ENCODE measurements at regions not wholly inside any gene's neighbourhood (a gene's known extent, or its start where the extent isn't known, plus 50 kb on each side); places are given as distances from the start of the nearest gene placed in this dataset.

- H3K4me1 ChIP-seq (ENCODE audit: control insufficient read depth in 3 of 3, insufficient read depth in 2 of 3, low read depth in 1 of 3, low read length in 2 of 3): no peaks in the 10 kb centered on the region
- H3K9me3 ChIP-seq (ENCODE audit: control insufficient read depth in 2 of 2, insufficient read depth in 1 of 2, low read depth in 1 of 2, low read length in 1 of 2): peaks cover 0 to 7% of the 10 kb centered on the region in 2 donors
- no peak for DNase-seq
- 79 to 91% (median 86%) methylated on average over 5 of the region's 5 CpGs for WGBS, 3 donors
- no peak for FAIRE-seq
- H3K36me3 ChIP-seq (ENCODE audit: control insufficient read depth in 3 of 3, insufficient read depth in 2 of 3, low read depth in 1 of 3, low read length in 3 of 3): no peaks in the 10 kb centered on the region
- peaks cover 0 to 3% (median 2%) of the 10 kb centered on the region in 3 donors for H3K27me3 ChIP-seq (ENCODE audit: control insufficient read depth in 3 of 3, insufficient read depth in 3 of 3, low read length in 3 of 3)
- no peak overlapping the region for H3K27ac ChIP-seq (ENCODE audit: low read depth in 1 of 3, low read length in 2 of 3)
- no peak overlapping the region for H3K4me3 ChIP-seq (ENCODE audit: low read depth in 1 of 3, low read length in 3 of 3)
These were observed 570.3 kb downstream of the MN1 start for GRCh38 chr22:27231266-27231665.

- Histone ChIP-seq H3K4me1 (ENCODE audit: control insufficient read depth in 3 of 3, insufficient read depth in 2 of 3, low read depth in 1 of 3, low read length in 2 of 3) (no peaks in the 10 kb centered on the region), H3K27ac (ENCODE audit: low read depth in 1 of 3, low read length in 2 of 3) (no peak overlapping the region), H3K9me3 (ENCODE audit: control insufficient read depth in 2 of 2, insufficient read depth in 1 of 2, low read depth in 1 of 2, low read length in 1 of 2) (peaks cover 0 to 7% of the 10 kb centered on the region in 2 donors), H3K27me3 (ENCODE audit: control insufficient read depth in 3 of 3, insufficient read depth in 3 of 3, low read length in 3 of 3) (peaks cover 0 to 3% (median 2%) of the 10 kb centered on the region in 3 donors), H3K4me3 (ENCODE audit: low read depth in 1 of 3, low read length in 3 of 3) (no peak overlapping the region), H3K36me3 (ENCODE audit: control insufficient read depth in 3 of 3, insufficient read depth in 2 of 3, low read depth in 1 of 3, low read length in 3 of 3) (no peaks in the 10 kb centered on the region)
- DNase-seq: no peak
- WGBS, 3 donors: 64 to 76% (median 69%) methylated on average over 8 of the region's 8 CpGs
- FAIRE-seq: no peak
These were observed 569.5 kb downstream of the MN1 start for GRCh38 chr22:27232077-27232476.

GRCh38 chr22:27237080-27237741 lies 564.3 kb downstream of the MN1 start:
- 79 to 85% (median 82%) methylated on average over 23 of the region's 23 CpGs for WGBS, 3 donors
- peaks cover 0 to 30% (median 0%) of the 10 kb centered on the region in 3 donors for H3K4me1 ChIP-seq (ENCODE audit: control insufficient read depth in 3 of 3, insufficient read depth in 2 of 3, low read depth in 1 of 3, low read length in 2 of 3)
- no peak for DNase-seq
- no peak overlapping the region for H3K27ac ChIP-seq (ENCODE audit: low read depth in 1 of 3, low read length in 2 of 3)
- no peak for FAIRE-seq
- H3K36me3 ChIP-seq (ENCODE audit: control insufficient read depth in 3 of 3, insufficient read depth in 2 of 3, low read depth in 1 of 3, low read length in 3 of 3): no peaks in the 10 kb centered on the region
- H3K9me3 ChIP-seq (ENCODE audit: control insufficient read depth in 2 of 2, insufficient read depth in 1 of 2, low read depth in 1 of 2, low read length in 1 of 2): no peaks in the 10 kb centered on the region
- no peak overlapping the region for H3K4me3 ChIP-seq (ENCODE audit: low read depth in 1 of 3, low read length in 3 of 3)
- peaks cover 0 to 2% (median 0%) of the 10 kb centered on the region in 3 donors for H3K27me3 ChIP-seq (ENCODE audit: control insufficient read depth in 3 of 3, insufficient read depth in 3 of 3, low read length in 3 of 3)

- Histone ChIP-seq H3K27ac (ENCODE audit: low read depth in 1 of 3, low read length in 2 of 3) (no peak overlapping the region), H3K36me3 (ENCODE audit: control insufficient read depth in 3 of 3, insufficient read depth in 2 of 3, low read depth in 1 of 3, low read length in 3 of 3) (no peaks in the 10 kb centered on the region), H3K9me3 (ENCODE audit: control insufficient read depth in 2 of 2, insufficient read depth in 1 of 2, low read depth in 1 of 2, low read length in 1 of 2) (peaks cover 0 to under 1% of the 10 kb centered on the region in 2 donors), H3K4me3 (ENCODE audit: low read depth in 1 of 3, low read length in 3 of 3) (no peak overlapping the region), H3K4me1 (ENCODE audit: control insufficient read depth in 3 of 3, insufficient read depth in 2 of 3, low read depth in 1 of 3, low read length in 2 of 3) (peaks cover 0 to 43% (median 0%) of the 10 kb centered on the region in 3 donors), H3K27me3 (ENCODE audit: control insufficient read depth in 3 of 3, insufficient read depth in 3 of 3, low read length in 3 of 3) (no peaks in the 10 kb centered on the region)
- DNase-seq (peak in 1 of 2 donors; percentile 59), FAIRE-seq (no peak)
- WGBS, 3 donors: 38 to 44% (median 44%) methylated on average over 9 to 10 of the region's 10 CpGs
These were observed 562.5 kb downstream of the MN1 start for GRCh38 chr22:27238935-27239510.

GRCh38 chr22:27239520-27239919 lies 562.0 kb downstream of the MN1 start:
- H3K9me3 ChIP-seq (ENCODE audit: control insufficient read depth in 2 of 2, insufficient read depth in 1 of 2, low read depth in 1 of 2, low read length in 1 of 2): peaks cover 0 to 5% of the 10 kb centered on the region in 2 donors
- no peak for FAIRE-seq
- peaks cover 0 to 43% (median 0%) of the 10 kb centered on the region in 3 donors for H3K4me1 ChIP-seq (ENCODE audit: control insufficient read depth in 3 of 3, insufficient read depth in 2 of 3, low read depth in 1 of 3, low read length in 2 of 3)
- no peaks in the 10 kb centered on the region for H3K27me3 ChIP-seq (ENCODE audit: control insufficient read depth in 3 of 3, insufficient read depth in 3 of 3, low read length in 3 of 3)
- peak in 1 of 2 donors; percentile 38 for DNase-seq
- 38 to 63% (median 52%) methylated on average over 3 to 4 of the region's 4 CpGs for WGBS, 3 donors
- no peak overlapping the region for H3K4me3 ChIP-seq (ENCODE audit: low read depth in 1 of 3, low read length in 3 of 3)
- no peaks in the 10 kb centered on the region for H3K36me3 ChIP-seq (ENCODE audit: control insufficient read depth in 3 of 3, insufficient read depth in 2 of 3, low read depth in 1 of 3, low read length in 3 of 3)
- H3K27ac ChIP-seq (ENCODE audit: low read depth in 1 of 3, low read length in 2 of 3): no peak overlapping the region

- Histone ChIP-seq H3K4me1 (ENCODE audit: control insufficient read depth in 3 of 3, insufficient read depth in 2 of 3, low read depth in 1 of 3, low read length in 2 of 3) (peaks cover 0 to 43% (median 0%) of the 10 kb centered on the region in 3 donors), H3K4me3 (ENCODE audit: low read depth in 1 of 3, low read length in 3 of 3) (no peak overlapping the region), H3K9me3 (ENCODE audit: control insufficient read depth in 2 of 2, insufficient read depth in 1 of 2, low read depth in 1 of 2, low read length in 1 of 2) (peaks cover 0 to 7% of the 10 kb centered on the region in 2 donors), H3K27me3 (ENCODE audit: control insufficient read depth in 3 of 3, insufficient read depth in 3 of 3, low read length in 3 of 3) (no peaks in the 10 kb centered on the region), H3K36me3 (ENCODE audit: control insufficient read depth in 3 of 3, insufficient read depth in 2 of 3, low read depth in 1 of 3, low read length in 3 of 3) (no peaks in the 10 kb centered on the region), H3K27ac (ENCODE audit: low read depth in 1 of 3, low read length in 2 of 3) (no peak overlapping the region)
- WGBS, 3 donors: 51 to 71% (median 70%) methylated on average over 5 of the region's 5 CpGs
- no peak for FAIRE-seq
- DNase-seq: peak; percentile 4 to 76
These were observed 561.1 kb downstream of the MN1 start for GRCh38 chr22:27240298-27241075.

DNA sequence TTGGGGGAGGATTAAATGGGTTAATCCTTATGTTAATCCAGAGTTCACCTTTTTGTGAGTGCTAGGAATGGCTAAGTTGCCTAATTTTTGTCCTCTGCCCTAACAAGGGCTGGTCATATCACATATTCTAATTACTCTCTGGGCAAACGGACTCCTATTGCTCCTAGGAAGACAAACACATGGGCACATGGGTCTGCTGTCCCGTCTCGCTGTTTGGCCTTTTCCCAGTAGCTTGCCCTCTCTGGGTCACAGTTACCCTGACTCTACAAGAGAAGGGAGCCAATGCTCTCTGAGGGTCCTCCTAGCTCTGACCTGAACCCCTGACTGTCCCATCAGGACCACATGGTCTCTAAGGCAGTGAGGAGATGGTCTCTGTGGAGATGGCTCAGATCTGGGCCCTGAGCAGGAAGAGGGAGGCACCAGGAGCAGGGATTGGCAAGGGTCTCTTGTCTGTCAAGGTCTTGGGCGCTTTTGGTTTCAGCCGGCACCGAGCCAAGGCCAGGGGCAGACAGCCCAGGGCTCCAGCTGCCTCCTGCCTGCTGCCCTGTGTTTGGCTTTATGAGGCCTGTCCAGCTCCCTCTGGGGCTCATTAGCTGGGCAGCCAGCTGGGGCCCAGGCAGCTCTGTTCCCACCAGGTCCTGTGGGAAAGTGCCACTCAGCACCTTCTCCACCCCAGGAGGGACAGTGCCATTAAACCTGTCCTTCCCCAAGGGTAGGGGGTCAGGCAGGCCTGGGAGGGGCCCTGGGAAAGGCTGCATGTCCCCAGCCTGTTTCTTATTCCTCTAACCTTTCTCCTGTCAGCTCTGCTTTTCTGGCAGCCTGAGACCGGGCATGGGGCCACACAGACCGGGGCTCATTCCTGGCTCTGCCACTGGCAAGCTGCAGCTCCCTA lies 559.9 kb downstream of the MN1 start:
- H3K27ac ChIP-seq (ENCODE audit: low read depth in 1 of 3, low read length in 2 of 3): peak overlapping the region in 1 of 3 donors; percentile 58
- H3K27me3 ChIP-seq (ENCODE audit: control insufficient read depth in 3 of 3, insufficient read depth in 3 of 3, low read length in 3 of 3): no peaks in the 10 kb centered on the region
- H3K9me3 ChIP-seq (ENCODE audit: control insufficient read depth in 2 of 2, insufficient read depth in 1 of 2, low read depth in 1 of 2, low read length in 1 of 2): peaks cover 0 to 7% of the 10 kb centered on the region in 2 donors
- FAIRE-seq (no peak), DNase-seq (peak in 1 of 2 donors; percentile 54)
- 50 to 65% (median 60%) methylated on average over 8 of the region's 8 CpGs for WGBS, 3 donors
- peaks cover 0 to 43% (median 0%) of the 10 kb centered on the region in 3 donors for H3K4me1 ChIP-seq (ENCODE audit: control insufficient read depth in 3 of 3, insufficient read depth in 2 of 3, low read depth in 1 of 3, low read length in 2 of 3)
- no peak overlapping the region for H3K4me3 ChIP-seq (ENCODE audit: low read depth in 1 of 3, low read length in 3 of 3)
- no peaks in the 10 kb centered on the region for H3K36me3 ChIP-seq (ENCODE audit: control insufficient read depth in 3 of 3, insufficient read depth in 2 of 3, low read depth in 1 of 3, low read length in 3 of 3)

- no peaks in the 10 kb centered on the region for H3K36me3 ChIP-seq (ENCODE audit: control insufficient read depth in 3 of 3, insufficient read depth in 2 of 3, low read depth in 1 of 3, low read length in 3 of 3)
- H3K4me1 ChIP-seq (ENCODE audit: control insufficient read depth in 3 of 3, insufficient read depth in 2 of 3, low read depth in 1 of 3, low read length in 2 of 3): peaks cover 0 to 43% (median 0%) of the 10 kb centered on the region in 3 donors
- 55 to 95% (median 91%) methylated on average over 6 of the region's 6 CpGs for WGBS, 3 donors
- H3K27ac ChIP-seq (ENCODE audit: low read depth in 1 of 3, low read length in 2 of 3): peak overlapping the region in 1 of 3 donors; percentile 58
- FAIRE-seq: no peak
- H3K27me3 ChIP-seq (ENCODE audit: control insufficient read depth in 3 of 3, insufficient read depth in 3 of 3, low read length in 3 of 3): no peaks in the 10 kb centered on the region
- peaks cover 0 to 7% of the 10 kb centered on the region in 2 donors for H3K9me3 ChIP-seq (ENCODE audit: control insufficient read depth in 2 of 2, insufficient read depth in 1 of 2, low read depth in 1 of 2, low read length in 1 of 2)
- DNase-seq: no peak
- H3K4me3 ChIP-seq (ENCODE audit: low read depth in 1 of 3, low read length in 3 of 3): no peak overlapping the region
These were observed 559.1 kb downstream of the MN1 start for GRCh38 chr22:27242474-27242873.
